GM19025 (cell line): ENCODE measurements at regions not wholly inside any gene's neighbourhood (a gene's known extent, or its start where the extent isn't known, plus 50 kb on each side); places are given as distances from the start of the nearest gene placed in this dataset.
"Not testable (repeated sequence)": the region's sequence is repeated elsewhere in the genome, so short reads cannot be mapped to it uniquely, and the experiment has no call there.

Source experiments
- ATAC-seq: cut with Tn5 transposase; IDR thresholded peaks from one replicate; pipeline ENCODE4 v1.9.1; 2021; ENCODE audit warnings: mild to moderate bottlenecking, low read depth, moderate library complexity; ENCODE audit not compliant: unreplicated experiment

DNA sequence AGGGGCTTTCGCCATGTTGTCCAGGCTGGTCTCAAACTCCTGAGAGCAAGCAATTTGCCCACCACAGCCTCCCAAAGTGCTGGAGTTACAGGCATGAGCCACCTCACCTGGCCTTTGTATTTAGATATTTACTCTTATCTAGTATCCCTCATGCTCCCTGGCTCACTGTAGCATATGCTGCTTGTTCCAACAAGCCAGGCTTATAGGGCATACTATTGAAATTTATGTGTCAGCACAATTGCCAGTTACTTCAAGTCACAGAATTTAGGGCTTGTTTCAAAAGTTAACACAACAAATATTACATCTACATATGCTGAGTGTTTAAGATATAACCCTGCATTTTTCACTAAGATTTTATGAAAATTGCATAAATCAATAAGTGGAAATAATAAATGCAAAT lies 469.2 kb upstream of the ZNF608 start:
- no peak for ATAC-seq

DNA sequence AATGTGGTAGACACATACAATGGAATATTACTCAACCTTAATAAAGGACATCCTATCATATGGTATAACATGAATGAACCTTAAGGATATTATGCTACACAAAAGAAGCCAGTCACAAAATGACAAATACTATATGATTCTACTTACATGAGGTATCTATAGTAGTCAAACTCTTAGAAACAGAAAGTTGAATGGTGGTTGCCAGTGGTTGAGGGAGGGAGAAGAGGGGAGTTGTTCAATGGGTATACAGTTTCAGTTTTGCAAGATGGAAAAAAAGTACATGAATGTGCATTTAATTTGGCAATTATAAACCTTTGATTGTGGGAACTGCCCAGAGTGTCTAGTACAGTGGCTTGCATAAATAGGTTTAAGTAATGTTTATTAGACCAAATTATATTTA lies 473.3 kb upstream of the ZNF608 start:
- ATAC-seq, result no peak

DNA sequence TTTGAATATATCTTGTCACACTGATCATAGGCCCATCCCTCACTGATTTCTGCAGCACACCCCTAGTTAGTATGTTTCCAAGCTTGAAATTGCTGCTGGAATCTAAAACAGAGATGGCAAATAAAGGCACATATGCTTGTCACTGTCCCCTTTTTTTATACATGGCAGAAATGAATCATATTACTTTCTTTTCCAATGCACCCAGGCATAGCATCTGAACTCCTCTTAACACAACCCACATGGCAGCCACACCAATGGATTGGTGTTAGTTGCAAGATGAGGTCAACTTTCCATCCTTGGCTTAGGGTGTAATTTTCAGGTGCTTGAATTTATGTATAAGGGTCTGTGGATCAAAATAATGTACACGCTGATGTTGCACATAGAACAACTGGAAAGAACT lies 473.8 kb upstream of the ZNF608 start:
- no peak for ATAC-seq

DNA sequence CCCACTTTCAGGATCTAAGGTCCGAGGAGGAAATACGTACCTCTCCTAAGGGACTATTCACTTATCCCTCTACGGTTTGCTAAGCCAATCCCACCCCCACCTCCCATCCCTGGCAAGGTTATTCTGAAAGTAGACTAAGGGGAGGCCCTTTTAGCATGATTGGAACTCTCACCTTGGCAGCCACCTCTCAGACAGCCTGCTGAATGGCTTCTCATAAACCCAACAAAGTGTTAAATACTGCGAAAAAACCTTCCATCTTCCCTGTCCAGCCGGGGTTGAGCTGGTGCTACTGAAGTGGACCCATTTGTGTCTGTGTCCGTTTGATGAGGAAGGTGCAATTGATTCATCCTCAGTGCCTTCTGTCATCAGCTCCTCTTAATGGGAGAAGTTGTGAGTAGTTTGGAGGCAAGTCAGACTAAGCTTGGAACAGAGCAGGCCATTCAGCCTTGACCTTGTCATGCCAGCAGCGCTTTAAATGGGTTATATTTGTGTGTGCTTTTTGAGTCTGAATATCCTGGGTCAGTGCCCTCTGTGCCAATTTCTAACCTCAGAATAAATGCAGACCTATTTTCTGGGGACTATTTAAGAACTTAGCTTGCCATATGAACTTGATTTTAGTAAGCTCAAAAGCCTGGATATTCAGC lies 476.3 kb upstream of the ZNF608 start:
- no peak for ATAC-seq

DNA sequence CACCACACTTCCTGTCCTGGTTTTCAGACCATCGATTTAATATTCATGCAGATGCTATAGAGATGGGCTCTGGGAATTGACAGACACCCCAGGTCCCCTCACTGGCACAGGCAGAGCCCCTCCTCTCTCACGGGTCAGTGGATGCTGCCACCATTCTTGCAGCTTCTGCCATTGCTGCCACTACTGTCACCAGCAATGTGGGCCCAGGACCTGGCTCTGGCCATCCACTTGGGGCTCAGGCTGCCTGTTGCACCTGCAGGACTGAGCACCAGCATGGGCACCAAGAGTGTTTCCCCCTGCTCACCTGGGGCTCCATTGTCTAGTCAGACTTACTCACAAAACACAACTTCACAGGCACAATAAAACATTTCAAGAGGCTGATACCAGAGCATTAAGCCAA lies 479.0 kb upstream of the ZNF608 start:
- ATAC-seq, result no peak

DNA sequence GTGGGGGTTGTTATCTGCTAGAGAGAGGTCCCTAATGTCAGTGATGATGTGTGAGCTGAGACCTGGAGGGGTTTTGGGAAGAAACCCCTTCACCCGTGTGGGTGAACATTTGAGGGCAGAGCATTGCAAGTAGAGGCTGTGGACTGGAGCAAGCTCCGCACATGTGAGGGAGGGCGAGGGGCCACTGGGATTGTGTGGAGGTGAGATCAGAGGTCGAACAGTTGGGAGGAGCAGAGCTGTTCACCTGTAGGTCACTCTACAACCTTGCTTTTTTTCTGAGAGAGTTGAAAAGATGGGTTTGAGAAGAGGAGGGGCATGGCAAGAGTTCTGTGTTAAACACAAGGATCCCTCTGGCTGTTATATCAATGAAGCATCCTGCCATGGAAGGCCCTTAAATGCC lies 480.4 kb upstream of the ZNF608 start:
- no peak for ATAC-seq

DNA sequence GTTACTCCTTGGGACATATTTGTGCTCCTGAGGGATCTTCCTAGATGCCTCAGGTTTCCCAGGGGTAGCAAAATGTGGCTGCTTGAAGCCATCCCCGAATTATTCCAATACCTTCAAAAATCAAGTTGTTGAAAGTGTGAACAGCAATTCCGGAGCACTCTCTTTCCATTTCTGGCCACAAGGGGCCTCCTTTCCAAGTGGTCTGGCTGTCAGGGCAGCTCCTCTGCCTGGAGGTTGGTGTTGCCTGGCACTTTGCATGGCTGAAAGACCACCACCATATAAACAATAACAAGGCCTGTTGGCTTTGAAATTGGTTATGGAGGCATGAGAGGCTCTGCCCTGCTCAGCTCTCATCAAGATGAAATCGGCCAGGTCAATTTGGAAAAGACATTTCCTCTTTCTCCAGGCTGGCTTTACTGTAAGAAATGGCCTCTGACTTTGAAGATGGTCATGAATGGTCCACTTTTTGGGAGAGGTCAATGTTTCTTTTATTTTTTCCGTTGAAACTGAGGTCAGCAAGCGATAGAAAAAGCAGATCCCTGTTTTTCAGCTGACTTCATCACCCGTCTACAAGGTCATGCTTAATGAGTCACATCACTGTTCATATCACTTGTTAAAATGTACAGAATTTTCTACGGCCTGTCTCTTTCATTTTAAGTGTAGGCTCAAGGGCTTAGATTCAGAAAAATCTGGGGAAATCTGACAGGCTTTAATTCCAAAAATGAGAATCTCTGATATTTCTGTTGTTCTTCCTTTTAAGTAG lies 481.1 kb upstream of the ZNF608 start:
- ATAC-seq, result no peak

DNA sequence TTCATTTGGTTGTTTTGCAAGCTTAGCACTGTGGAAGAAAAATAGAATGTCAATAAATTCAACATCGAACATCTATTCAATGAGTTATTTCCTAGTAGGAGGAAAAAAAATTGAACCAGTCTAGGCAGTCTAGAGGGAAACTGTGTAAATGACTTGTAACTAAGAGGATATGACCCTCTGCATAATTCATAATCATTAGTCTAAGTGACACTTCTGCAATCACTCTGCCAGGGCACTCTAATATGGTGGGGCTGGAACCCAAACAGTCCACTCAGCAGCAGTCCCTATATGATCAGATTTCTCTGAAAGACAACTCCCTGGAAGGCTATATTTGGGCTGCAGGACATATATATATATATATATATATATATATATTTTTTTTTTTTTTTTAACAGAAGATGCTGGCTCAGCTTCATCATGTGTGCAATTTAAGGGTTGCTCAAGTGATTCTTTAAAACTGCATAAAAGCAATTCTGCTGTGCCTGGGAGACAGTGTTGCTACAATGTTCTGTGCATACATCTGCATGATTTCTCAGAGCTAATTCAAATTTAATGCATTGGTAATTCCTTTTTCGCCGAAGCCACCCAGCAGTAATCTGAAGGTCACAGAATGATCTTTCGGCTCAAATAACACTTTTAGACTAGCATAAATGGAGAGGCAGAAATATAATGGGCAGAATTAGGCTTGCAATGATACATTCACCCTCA lies 482.1 kb upstream of the ZNF608 start:
- ATAC-seq, result no peak

DNA sequence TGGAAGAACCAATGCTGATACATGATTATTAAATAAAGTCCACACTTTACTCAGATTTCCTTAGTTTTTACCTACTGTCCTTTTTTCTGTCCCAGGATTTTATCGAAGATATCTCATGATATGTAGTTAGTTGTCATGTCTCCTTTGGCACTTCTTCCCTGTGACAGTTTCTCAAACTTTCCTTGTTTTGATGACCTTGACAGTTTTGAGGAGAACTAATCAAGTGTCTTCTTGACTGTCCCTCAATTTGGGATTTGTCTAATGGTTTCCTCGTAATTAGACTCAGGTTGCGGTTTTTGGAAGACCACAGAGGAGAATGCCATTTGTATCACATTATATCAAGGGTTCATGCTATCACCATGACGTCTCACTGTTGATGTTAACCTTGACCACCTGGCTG lies 483.1 kb upstream of the ZNF608 start:
- no peak for ATAC-seq

DNA sequence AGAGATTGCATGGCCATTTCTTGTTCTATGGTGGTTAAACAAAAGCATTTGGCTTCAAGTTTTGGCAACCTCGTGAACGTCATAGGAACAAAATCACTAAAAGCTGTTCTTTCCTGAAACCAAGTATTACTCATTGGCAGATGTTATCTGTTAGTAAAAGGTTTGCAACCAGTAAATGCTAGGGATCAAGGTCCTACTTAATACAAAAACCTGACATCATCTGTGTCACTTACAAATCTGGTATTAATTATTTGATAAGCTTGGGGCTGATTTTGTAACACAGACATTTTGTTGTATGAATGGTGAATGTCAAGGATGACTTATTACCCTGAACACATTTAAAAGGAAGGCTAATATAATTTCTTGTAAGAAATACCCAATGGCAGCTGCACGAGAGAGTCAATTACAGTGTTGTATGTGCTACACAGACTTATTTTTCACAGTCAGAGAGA lies 486.4 kb upstream of the ZNF608 start:
- ATAC-seq, result no peak

DNA sequence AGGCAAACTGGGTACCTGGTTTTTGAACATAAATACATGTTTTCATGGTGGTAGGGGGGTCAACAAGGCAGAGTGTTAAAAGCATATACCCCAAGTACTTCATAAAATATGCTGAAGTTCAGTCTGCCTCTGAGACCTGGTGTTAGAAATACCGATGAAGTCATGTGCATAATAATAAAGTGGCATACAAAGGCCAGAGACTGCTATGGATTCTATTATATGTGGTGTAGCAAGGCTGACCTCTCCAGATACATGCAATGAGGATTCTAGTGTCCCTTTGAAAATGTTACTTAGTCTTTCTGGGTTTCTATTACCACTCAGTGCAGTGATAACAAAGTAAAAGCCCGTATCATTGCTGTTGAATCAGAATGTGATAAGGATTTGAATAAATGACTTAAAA lies 487.5 kb upstream of the ZNF608 start:
- no peak for ATAC-seq

DNA sequence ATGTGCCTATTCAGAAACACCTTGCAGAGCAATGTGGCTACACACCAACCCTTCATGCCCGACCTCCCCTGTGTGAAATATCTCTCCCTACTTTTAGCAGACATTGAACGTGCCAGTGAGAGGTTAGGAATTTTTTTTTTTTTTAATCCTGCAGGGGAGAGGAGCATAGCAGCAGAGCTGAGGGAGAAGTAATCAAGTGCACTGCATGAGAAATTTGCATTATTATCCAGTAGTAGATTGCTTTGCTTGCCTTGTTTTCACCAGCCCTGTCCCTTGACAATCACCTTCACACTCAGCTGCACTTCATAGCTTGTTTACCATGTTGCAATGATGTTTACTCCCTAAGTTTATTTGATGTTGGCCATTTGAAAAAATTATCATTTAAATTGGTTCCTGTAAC lies 489.6 kb upstream of the ZNF608 start:
- no peak for ATAC-seq

DNA sequence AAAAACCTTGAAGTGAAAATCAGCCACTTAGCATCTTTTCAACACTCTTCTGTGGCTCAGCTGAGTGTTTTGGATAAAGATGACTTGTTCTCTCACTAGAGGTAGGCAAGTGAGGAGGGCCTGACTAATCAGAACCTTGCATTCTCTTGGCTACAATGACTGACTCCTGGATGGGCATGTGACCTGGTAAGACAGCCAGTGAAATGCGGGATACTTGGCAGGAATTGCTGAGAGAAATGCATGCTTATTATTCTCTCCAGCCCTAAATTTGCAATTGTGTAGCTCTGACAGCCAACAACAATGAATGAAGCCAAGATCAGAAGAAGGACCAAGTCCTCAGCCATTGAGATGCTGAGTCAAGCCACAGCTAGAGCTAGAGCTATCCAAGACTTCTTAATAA lies 490.5 kb upstream of the ZNF608 start:
- no peak for ATAC-seq

DNA sequence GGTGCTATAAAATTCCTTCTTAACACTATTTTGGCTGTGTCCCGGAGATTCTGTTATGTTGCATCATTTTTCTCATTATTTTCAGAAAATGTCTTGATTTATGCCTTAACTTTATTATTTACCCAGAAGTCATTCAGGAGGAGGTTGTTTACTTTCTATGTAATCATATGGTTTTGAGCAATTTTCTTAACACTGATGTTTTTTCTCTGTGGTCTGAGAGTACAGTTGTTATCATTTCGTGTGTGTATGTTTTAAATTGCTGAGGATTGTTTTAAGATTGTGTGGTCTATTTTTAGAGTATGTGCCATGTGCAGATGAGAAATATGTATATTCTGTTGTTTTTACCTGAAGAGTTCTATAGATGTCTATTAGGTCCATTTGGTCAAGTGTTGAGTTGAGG lies 498.1 kb upstream of the ZNF608 start:
- ATAC-seq, result no peak

DNA sequence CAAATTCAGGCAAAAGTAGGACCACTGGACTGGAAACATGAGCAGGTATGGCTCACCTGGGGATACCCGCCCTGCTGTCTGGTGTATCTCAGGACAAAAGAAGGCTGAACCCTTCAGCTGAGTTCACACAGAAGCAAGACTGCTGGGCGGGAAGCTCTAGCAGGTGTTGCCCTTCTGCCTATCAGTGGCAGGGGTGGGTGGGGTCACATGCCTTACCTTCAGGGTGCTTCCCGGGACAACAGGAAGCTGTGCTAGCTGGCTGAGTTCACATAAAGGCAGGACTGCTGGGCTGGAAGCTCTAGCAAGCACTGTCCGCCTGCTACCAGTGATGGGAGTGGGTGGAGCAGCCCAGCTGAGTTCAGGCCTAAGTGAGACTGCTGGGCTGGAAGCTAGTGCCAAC lies 498.8 kb upstream of the ZNF608 start:
- ATAC-seq, result no peak

DNA sequence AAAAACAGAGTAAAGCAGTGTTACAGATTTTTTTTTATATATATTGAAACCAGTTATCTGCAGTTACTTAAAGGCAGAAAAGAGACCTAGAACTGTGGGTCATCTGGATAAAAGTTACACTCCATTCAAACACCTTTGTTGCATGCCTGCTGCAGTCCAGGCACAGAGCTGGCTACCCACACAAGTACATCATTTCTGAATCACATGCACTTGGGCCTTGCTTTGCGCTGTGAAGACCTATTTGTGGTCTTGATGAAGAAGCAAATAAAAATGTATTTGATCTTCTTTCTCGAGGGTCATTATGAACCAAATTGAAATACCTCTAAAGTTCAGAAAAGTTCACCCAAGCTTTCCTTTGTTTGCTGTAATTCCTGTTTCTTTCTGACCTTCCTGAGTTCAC lies 503.0 kb upstream of the ZNF608 start:
- no peak for ATAC-seq

DNA sequence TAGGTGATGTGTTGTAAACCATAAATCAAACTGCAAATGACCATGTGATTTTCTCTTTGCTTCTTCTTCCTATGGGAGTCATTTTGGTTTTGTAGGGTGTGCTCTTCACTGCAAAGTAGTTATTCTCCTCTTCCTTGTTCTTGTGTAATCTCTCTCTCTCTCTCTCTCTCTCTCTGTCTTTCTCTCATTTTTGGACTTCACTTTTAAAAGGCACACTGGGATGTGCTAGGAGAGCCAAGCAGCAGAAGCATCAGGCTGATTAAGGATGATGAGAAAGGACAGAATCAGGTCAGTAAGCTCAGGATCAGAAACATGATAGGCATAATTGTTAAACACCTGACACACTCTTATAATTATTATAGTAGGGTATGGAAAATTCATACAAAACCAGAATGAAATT lies 505.3 kb upstream of the ZNF608 start:
- ATAC-seq, result no peak

DNA sequence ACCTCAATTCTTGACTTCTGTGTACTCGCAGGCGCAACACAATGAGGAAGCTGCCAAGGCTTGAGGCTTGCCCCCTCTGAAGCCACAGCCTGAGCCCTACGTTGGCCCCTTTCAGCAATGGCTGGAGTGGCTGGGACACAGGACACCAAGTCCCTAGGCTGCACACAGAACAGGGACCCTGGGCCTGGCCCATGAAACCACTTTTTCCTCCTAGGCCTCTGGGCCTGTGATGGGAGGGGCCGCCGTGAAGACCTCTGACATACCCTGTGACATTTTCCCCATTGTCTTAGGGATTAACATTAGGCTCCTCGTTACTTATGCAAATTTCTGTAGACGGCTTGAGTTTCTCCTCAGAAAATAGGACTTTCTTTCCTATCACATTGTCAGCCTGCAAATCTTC lies 507.2 kb upstream of the ZNF608 start:
- not testable (repeated sequence) for ATAC-seq

DNA sequence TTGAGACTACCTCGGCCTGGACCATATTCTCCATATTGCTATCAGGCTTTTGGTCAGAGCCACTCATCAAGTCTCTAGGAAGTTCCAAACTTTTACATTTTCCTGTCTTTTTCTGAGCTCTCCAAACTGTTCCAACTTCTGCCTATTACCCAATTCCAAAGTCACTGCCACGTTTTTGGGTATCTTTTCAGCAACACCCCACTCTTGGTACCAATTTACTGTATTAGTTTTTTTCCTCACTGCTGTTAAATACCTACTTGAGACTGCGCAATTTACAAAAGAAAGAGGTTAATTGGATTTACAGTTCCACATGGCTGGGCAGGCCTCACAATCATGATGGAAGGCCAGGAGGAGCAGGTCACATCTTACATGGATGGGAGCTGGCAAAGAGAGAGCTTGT lies 507.8 kb upstream of the ZNF608 start:
- ATAC-seq, result no peak

DNA sequence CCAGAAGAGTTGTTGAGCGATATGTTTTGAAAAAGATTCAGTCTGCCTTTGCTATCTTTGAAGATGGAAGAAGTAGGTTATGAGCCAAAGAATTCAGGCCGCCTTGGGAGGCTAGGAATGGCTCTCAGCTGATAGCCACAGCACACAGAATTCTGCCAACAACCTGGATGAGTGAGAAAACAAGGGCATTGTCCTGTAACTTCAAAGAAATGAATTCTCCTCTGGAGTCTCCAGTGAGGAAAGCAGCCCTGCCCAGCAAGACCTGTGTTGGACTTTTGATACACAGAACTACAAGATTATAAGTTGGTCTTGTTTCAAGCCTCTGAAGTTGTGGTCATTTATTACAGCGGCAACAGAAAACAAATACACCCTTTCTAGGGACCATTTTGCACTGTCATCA lies 509.9 kb upstream of the ZNF608 start:
- ATAC-seq, result no peak

DNA sequence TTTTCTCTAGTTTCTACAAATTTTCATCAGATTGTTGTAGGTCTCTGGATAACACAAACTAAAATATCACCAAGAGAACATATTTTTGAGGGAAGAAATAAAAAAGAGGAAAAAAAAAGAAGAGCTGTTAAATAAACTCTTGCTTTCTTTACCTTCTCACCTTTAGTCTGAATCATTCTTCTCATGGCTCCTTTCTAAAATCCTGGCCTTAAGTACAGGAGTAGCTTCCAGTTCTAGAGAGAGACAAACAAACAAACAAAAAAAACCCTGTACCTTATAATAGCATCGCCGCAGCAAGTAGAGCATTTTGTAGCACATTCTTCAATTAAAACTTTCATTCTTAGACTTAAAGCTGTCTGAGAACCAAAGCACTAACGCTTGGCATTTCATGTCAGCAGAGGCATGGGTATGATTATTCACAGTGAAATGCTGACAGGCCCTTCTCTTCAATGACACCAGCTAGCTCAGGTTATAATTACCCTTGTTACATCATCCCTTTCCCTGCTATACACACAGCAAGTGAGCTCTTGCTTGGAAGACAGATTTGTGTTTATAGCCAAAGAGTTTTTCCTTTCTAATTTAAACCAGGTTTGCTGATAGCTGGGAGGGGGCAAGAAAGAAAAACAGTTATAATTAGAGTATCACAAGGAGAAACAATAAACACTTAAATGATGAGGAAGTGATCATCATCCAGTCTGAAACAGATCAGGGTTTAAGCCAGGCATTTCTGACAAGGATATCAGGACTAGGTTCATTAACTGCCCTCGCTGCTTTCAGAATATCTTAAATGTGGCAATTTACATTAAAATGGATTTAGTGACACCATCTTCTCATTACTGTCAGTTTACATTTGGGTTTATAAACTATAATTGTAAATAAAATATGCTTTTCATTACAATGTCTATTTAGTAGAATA lies 510.9 kb upstream of the ZNF608 start:
- no peak for ATAC-seq
